OCI-LY7 (cell line): ENCODE measurements at regions not wholly inside any gene's neighbourhood (a gene's known extent, or its start where the extent isn't known, plus 50 kb on each side); places are given as distances from the start of the nearest gene placed in this dataset.

Experiments used
- BruUV-seq: library from RNA; stranded (reverse); fragments of 400-500 nt; replicated peaks from 2 replicates; lab custom pipeline; 2021; lab: Mats Ljungman, UMichigan
- CTCF ChIA-PET: fragments of 300-600 bp; sonication (Branson Sonifier 250); formaldehyde crosslinking; loops from one replicate; lab custom pipeline; 2022; ENCODE audit warnings: antibody characterized with exemption; ENCODE audit not compliant: unreplicated experiment; lab: Charles Lee
- POLR2A ChIA-PET: fragments of 300-600 bp; sonication (Branson Sonifier 250); formaldehyde crosslinking; loops from one replicate; lab custom pipeline; 2022; ENCODE audit warnings: antibody characterized with exemption; lab: Charles Lee
- DNase-seq: peaks from one replicate; pipeline ENCODE4 v3.0.0-alpha.2; 2015; ENCODE audit warnings: low spot score
- H2AFZ ChIP-seq: fragments of 200-600 bp; sonication (generic), shearing (Covaris generic); 2 replicates; pipeline ENCODE4 v1.6.1; 2014; ENCODE audit warnings: mild to moderate bottlenecking, antibody characterized with exemption, low read length, moderate library complexity
- H3K27ac ChIP-seq: fragments of 200-600 bp; sonication (generic); 2 replicates; pipeline ENCODE4 v1.5.1; 2014; ENCODE audit warnings: mixed run types, low read depth, mild to moderate bottlenecking, moderate library complexity, low read length, inconsistent platforms; ENCODE audit not compliant: poor library complexity, severe bottlenecking
- H3K36me3 ChIP-seq: fragments of 200-600 bp; sonication (generic); 2 replicates; pipeline ENCODE4 v1.6.1; 2014; ENCODE audit warnings: mild to moderate bottlenecking, antibody characterized with exemption, low read length, moderate library complexity, mixed read lengths; ENCODE audit not compliant: insufficient read depth
- H3K4me1 ChIP-seq: fragments of 200-600 bp; sonication (generic); 2 replicates; pipeline ENCODE4 v1.5.1; 2014; ENCODE audit warnings: mild to moderate bottlenecking, low read length; ENCODE audit not compliant: insufficient read depth, poor library complexity, severe bottlenecking
- H3K4me2 ChIP-seq: fragments of 200-600 bp; sonication (generic); 2 replicates; pipeline ENCODE4 v1.6.1; 2014; ENCODE audit warnings: mild to moderate bottlenecking, low read length
- H3K4me3 ChIP-seq: fragments of 200-600 bp; sonication (generic); 2 replicates; pipeline ENCODE4 v1.5.1; 2014; ENCODE audit warnings: mild to moderate bottlenecking, low read depth, low read length; ENCODE audit not compliant: poor library complexity, severe bottlenecking
- H3K79me2 ChIP-seq: fragments of 200-600 bp; sonication (generic); 2 replicates; pipeline ENCODE4 v1.6.1; 2016; ENCODE audit warnings: low read depth, mild to moderate bottlenecking, low read length, moderate library complexity, mixed read lengths; ENCODE audit not compliant: insufficient read depth
- H3K9me2 ChIP-seq: fragments of 200-600 bp; sonication (generic); 2 replicates; pipeline ENCODE4 v1.6.1; 2016; ENCODE audit warnings: mild to moderate bottlenecking, low read length, mixed read lengths; ENCODE audit not compliant: insufficient read depth
- H3K9me3 ChIP-seq: fragments of 200-600 bp; sonication (generic); 2 replicates; pipeline ENCODE4 v1.6.1; 2014; ENCODE audit warnings: mild to moderate bottlenecking, mixed run types, low read length, mixed read lengths
- H4K20me1 ChIP-seq: fragments of 200-600 bp; sonication (generic); 2 replicates; pipeline ENCODE4 v1.6.1; 2014; ENCODE audit warnings: mild to moderate bottlenecking, antibody characterized with exemption, low read length, moderate library complexity, mixed read lengths; ENCODE audit not compliant: insufficient read depth
- CTCF ChIP-seq: fragments of 200-600 bp; sonication (generic); conservative IDR thresholded peaks from 2 replicates; pipeline ENCODE4 v1.5.1; 2014; ENCODE audit warnings: mild to moderate bottlenecking, antibody characterized with exemption, low read length, moderate library complexity, mixed read lengths
- EZH2phosphoT487 ChIP-seq: fragments of 200-600 bp; sonication (generic); IDR thresholded peaks from 2 replicates; pipeline ENCODE4 v1.6.1; 2018; ENCODE audit warnings: low read depth, borderline replicate concordance, mild to moderate bottlenecking, mixed run types, antibody characterized with exemption, low read length, moderate library complexity, mixed read lengths
- intact Hi-C: fragments of 100-400 bp; cut with micrococcal nuclease; formaldehyde crosslinking; loops from one replicate; pipeline ENCODE4 v1.10.0; 2022; ENCODE audit not compliant: unreplicated experiment
- small RNA-seq: library from RNA; depleted of rRNA; stranded (forward); fragments of <200 nt; gene quantifications from one replicate; pipeline ENCODE3, GENCODE V24; 2014

GRCh38 chr2:49210191-49210590, 55.9 kb upstream of the FSHR start:
- TF ChIP-seq EZH2phosphoT487 (no peak), CTCF (no peak)
- Histone ChIP-seq H3K9me2 (no peaks in the 10 kb centered on the region), H3K27ac (no peak overlapping the region), H3K4me1 (no peaks in the 10 kb centered on the region), H3K4me2 (no peak overlapping the region), H2AFZ (no peak overlapping the region), H3K36me3 (no peaks in the 10 kb centered on the region), H4K20me1 (no peaks in the 10 kb centered on the region), H3K4me3 (no peak overlapping the region), H3K79me2 (no peaks in the 10 kb centered on the region), H3K9me3 (no peaks in the 10 kb centered on the region)
- intact Hi-C loops = no loop called here
- DNase-seq = no peak
- no TSS peak for BruUV-seq
- POLR2A ChIA-PET = interaction anchor here (0.9 to 1.2 kb wide), 2 partner anchors 34 to 72 kb away, joined by 3 read pairs; no protein-coding TSS in a partner anchor
- CTCF ChIA-PET = no interaction called here

GRCh38 chr2:49207204-49207603, 52.9 kb upstream of the FSHR start:
- no peaks in the 10 kb centered on the region for H4K20me1 ChIP-seq
- no peaks in the 10 kb centered on the region for H3K4me1 ChIP-seq
- TF ChIP-seq CTCF (no peak), EZH2phosphoT487 (no peak)
- H3K4me3 ChIP-seq = no peak overlapping the region
- ChIA-PET POLR2A (no interaction called here), CTCF (no interaction called here)
- H2AFZ ChIP-seq = no peak overlapping the region
- H3K27ac ChIP-seq = no peak overlapping the region
- BruUV-seq = no TSS peak
- H3K4me2 ChIP-seq = no peak overlapping the region
- no peak for DNase-seq
- H3K36me3 ChIP-seq = no peaks in the 10 kb centered on the region
- H3K9me2 ChIP-seq = no peaks in the 10 kb centered on the region
- intact Hi-C loops = no loop called here
- no peaks in the 10 kb centered on the region for H3K9me3 ChIP-seq
- H3K79me2 ChIP-seq = no peaks in the 10 kb centered on the region

Small RNA genes lying in the stretch of these regions (small RNA-seq; reads per million reads assigned to genes)
- gene RNU6-439P = 0.21 reads per million
